Vagina (tissue), 2 donors: ENCODE measurements at regions not wholly inside any gene's neighbourhood (a gene's known extent, or its start where the extent isn't known, plus 50 kb on each side); places are given as distances from the start of the nearest gene placed in this dataset.

Experiments
- CTCF ChIP-seq, 3 experiments: fragments of 450-650 bp in 2 of 3; fragments of 200-600 bp in 1 of 3; sonication (generic) in 1 of 3; IDR thresholded peaks; one replicate each; pipeline ENCODE4 v1.5.1; 2017 to 2019; ENCODE audit warnings: antibody characterized with exemption in 3 of 3, mild to moderate bottlenecking in 2 of 3, moderate library complexity in 2 of 3
- POLR2A ChIP-seq, 2 donors: fragments of 450-650 bp; IDR thresholded peaks; one replicate each; pipeline ENCODE4 v1.6.1; 2017; ENCODE audit warnings: antibody characterized with exemption in 2 of 2, mild to moderate bottlenecking in 2 of 2, moderate library complexity in 2 of 2
- POLR2AphosphoS5 ChIP-seq, 2 donors: sonication (generic); formaldehyde crosslinking; IDR thresholded peaks; one replicate each; pipeline ENCODE4 v1.9.0; 2017; ENCODE audit warnings: antibody characterized with exemption in 2 of 2, mild to moderate bottlenecking in 2 of 2, low read depth in 1 of 2; ENCODE audit not compliant: insufficient read depth in 1 of 2

GRCh38 chr9:118515947-118516346, 811.7 kb downstream of the TLR4 start:
- no peak for TF ChIP-seq POLR2A (IDR thresholded peaks at IDR 0.05)
- no peak for TF ChIP-seq CTCF (IDR thresholded peaks at IDR 0.05)
- no peak for TF ChIP-seq POLR2AphosphoS5 (IDR thresholded peaks at IDR 0.05; ENCODE audit: insufficient read depth in 1 of 2, low read depth in 1 of 2)
